Adrenal gland (tissue), 9 donors: ENCODE measurements at regions not wholly inside any gene's neighbourhood (a gene's known extent, or its start where the extent isn't known, plus 50 kb on each side); places are given as distances from the start of the nearest gene placed in this dataset.

Experiments
- DNase-seq, 7 donors: peaks; one replicate each; pipeline ENCODE4 v3.0.0-alpha.2; 2019 to 2020
- H3K27ac ChIP-seq, 5 donors: fragments of 200-600 bp; sonication (generic) in 4 of 5; 1 replicate in 3 of 5; 2 replicates in 2 of 5; pipeline versions ENCODE4 v1.5.1 to v1.8.0; 2016 to 2020; ENCODE audit warnings: mild to moderate bottlenecking in 1 of 5
- H3K27me3 ChIP-seq: fragments of 200-600 bp; 2 replicates; pipeline ENCODE4 v1.8.0; 2021
- H3K36me3 ChIP-seq, 2 donors: fragments of 200-600 bp; replicated peaks in 1 of 2; 1 replicate in 1 of 2; 2 replicates in 1 of 2; pipeline versions ENCODE4 v1.5.1 to v1.8.0; 2018 to 2022
- H3K4me1 ChIP-seq, 2 donors: fragments of 200-600 bp; replicated peaks in 1 of 2; 1 replicate in 1 of 2; 2 replicates in 1 of 2; pipeline versions ENCODE4 v1.5.1 to v1.8.0; 2018 to 2021
- H3K4me3 ChIP-seq, 4 donors: fragments of 200-600 bp; sonication (generic) in 3 of 4; one replicate each; pipeline ENCODE4 v1.5.1; 2016 to 2018
- H3K9me3 ChIP-seq, 3 donors: fragments of 200-600 bp; sonication (generic) in 1 of 3; replicated peaks in 1 of 3; 1 replicate in 2 of 3; 2 replicates in 1 of 3; pipeline versions ENCODE4 v1.5.1 to v1.8.0; 2016 to 2021
- CTCF ChIP-seq, 6 experiments: fragments of 450-650 bp in 4 of 6; fragments of 200-600 bp in 2 of 6; sonication (generic) in 1 of 6; IDR thresholded peaks; 1 replicate in 5 of 6; 2 replicates in 1 of 6; pipeline versions ENCODE4 v1.5.1 to v1.8.0; 2016 to 2021; ENCODE audit warnings: antibody characterized with exemption in 6 of 6, mild to moderate bottlenecking in 2 of 6, moderate library complexity in 1 of 6
- POLR2A ChIP-seq, 2 donors: fragments of 450-650 bp; IDR thresholded peaks; one replicate each; pipeline ENCODE4 v1.6.1; 2017; ENCODE audit warnings: antibody characterized with exemption in 2 of 2, mild to moderate bottlenecking in 2 of 2, moderate library complexity in 1 of 2
- WGBS, 4 donors: extraction: QIAGEN DNeasy Blood & Tissue Kit in 2 of 4; methylation state at CpG; one replicate each; pipeline versions ENCODE4 v1.1.5 to v1.1.7; 2013 to 2017; 5-methylcytosine and 5-hydroxymethylcytosine counted together
- intact Hi-C, 2 donors: fragments of 100-400 bp; cut with DNase I; formaldehyde crosslinking; loops; one replicate each; pipeline versions ENCODE4 v1.14.1 to v1.15.0; 2022 to 2023
- donor health status: healthy with polysubstance abuse.
- donor health status: Bipolar disorder and iron deficiency.
- donor health status: DM: yes; HTN: yes; CAD: no.
- donor health status: DM: no; HTN: no; CAD: no.
- donor health status: DM: no; HTN: no; CAD: no.

GRCh38 chr11:27896096-27896495 lies 195.8 kb upstream of the BDNF start:
- Histone ChIP-seq H3K27me3 (no peaks in the 10 kb centered on the region), H3K27ac (no peak overlapping the region), H3K36me3 (no peaks in the 10 kb centered on the region), H3K4me1 (no peaks in the 10 kb centered on the region), H3K9me3 (no peaks in the 10 kb centered on the region), H3K4me3 (no peak overlapping the region)
- TF ChIP-seq CTCF (IDR thresholded peaks at IDR 0.05) (no peak), POLR2A (IDR thresholded peaks at IDR 0.05) (no peak)
- DNase-seq: no peak
- intact Hi-C loops: no loop called here

- no peak for DNase-seq
- Histone ChIP-seq H3K27ac (no peak overlapping the region), H3K4me1 (no peaks in the 10 kb centered on the region), H3K9me3 (no peaks in the 10 kb centered on the region), H3K4me3 (no peak overlapping the region), H3K36me3 (no peaks in the 10 kb centered on the region), H3K27me3 (no peaks in the 10 kb centered on the region)
- TF ChIP-seq CTCF (IDR thresholded peaks at IDR 0.05): no peak
- TF ChIP-seq POLR2A (IDR thresholded peaks at IDR 0.05): no peak
- WGBS, 4 donors: 70 to 80% (median 73%) methylated on average over 4 of the region's 4 CpGs
- intact Hi-C loops: no loop called here
Measured at GRCh38 chr11:27894552-27894951, 194.3 kb upstream of the BDNF start.

GRCh38 chr11:27886857-27887256 lies 186.6 kb upstream of the BDNF start:
- H3K4me3 ChIP-seq: no peak overlapping the region
- H3K9me3 ChIP-seq: no peaks in the 10 kb centered on the region
- H3K27me3 ChIP-seq: no peaks in the 10 kb centered on the region
- intact Hi-C loops: no loop called here
- no peak overlapping the region for H3K27ac ChIP-seq
- H3K4me1 ChIP-seq: no peaks in the 10 kb centered on the region
- no peak for DNase-seq
- no peaks in the 10 kb centered on the region for H3K36me3 ChIP-seq
- no peak for TF ChIP-seq CTCF (IDR thresholded peaks at IDR 0.05)
- TF ChIP-seq POLR2A (IDR thresholded peaks at IDR 0.05): no peak
- 24 to 43% (median 34%) methylated on average over 3 of the region's 3 CpGs for WGBS, 4 donors

GRCh38 chr11:27882066-27882697 lies 181.9 kb upstream of the BDNF start:
- intact Hi-C loops: no loop called here
- DNase-seq: no peak
- H3K36me3 ChIP-seq: no peaks in the 10 kb centered on the region
- no peak overlapping the region for H3K27ac ChIP-seq
- TF ChIP-seq POLR2A (IDR thresholded peaks at IDR 0.05) (no peak), CTCF (IDR thresholded peaks at IDR 0.05) (no peak)
- no peak overlapping the region for H3K4me3 ChIP-seq
- H3K27me3 ChIP-seq: no peaks in the 10 kb centered on the region
- 67 to 68% (median 68%) methylated on average over 4 of the region's 4 CpGs for WGBS, 4 donors
- no peaks in the 10 kb centered on the region for H3K9me3 ChIP-seq
- no peaks in the 10 kb centered on the region for H3K4me1 ChIP-seq
